ENCODE measurements at regions not wholly inside any gene's neighbourhood (a gene's known extent, or its start where the extent isn't known, plus 50 kb on each side); places are given as distances from the start of the nearest gene placed in this dataset.

DNA sequence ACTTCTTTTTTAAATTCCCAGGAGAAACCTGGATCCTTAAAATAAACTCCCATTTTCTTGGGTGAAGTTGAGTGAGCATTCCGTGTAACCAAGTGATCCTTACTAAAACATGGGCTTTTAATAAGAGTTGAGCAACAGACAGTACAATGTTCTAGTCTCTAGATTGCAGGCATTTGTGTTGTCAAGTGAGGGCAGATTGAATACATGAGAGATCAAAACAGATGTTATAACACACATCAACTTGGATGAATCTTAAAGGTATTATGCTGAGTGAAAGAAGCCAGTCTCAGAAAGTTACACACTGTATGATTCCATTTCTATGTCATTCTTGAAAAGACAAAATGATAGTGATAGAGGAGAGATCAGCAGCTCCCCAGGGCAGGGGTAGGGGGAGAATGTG lies 213.9 kb upstream of the CCDC196 start:
- no peak for TF ChIP-seq POLR2A (IDR thresholded peaks at IDR 0.05)
- TF ChIP-seq, protein P1, sequence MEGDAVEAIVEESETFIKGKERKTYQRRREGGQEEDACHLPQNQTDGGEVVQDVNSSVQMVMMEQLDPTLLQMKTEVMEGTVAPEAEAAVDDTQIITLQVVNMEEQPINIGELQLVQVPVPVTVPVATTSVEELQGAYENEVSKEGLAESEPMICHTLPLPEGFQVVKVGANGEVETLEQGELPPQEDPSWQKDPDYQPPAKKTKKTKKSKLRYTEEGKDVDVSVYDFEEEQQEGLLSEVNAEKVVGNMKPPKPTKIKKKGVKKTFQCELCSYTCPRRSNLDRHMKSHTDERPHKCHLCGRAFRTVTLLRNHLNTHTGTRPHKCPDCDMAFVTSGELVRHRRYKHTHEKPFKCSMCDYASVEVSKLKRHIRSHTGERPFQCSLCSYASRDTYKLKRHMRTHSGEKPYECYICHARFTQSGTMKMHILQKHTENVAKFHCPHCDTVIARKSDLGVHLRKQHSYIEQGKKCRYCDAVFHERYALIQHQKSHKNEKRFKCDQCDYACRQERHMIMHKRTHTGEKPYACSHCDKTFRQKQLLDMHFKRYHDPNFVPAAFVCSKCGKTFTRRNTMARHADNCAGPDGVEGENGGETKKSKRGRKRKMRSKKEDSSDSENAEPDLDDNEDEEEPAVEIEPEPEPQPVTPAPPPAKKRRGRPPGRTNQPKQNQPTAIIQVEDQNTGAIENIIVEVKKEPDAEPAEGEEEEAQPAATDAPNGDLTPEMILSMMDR (IDR thresholded peaks at IDR 0.05), result no peak
